DMS153 (cell line): ENCODE measurements at regions not wholly inside any gene's neighbourhood (a gene's known extent, or its start where the extent isn't known, plus 50 kb on each side); places are given as distances from the start of the nearest gene placed in this dataset.

Experiments
- DNase-seq: peaks from one replicate; lab custom pipeline; 2025; lab: John Stamatoyannopoulos, UW

DNA sequence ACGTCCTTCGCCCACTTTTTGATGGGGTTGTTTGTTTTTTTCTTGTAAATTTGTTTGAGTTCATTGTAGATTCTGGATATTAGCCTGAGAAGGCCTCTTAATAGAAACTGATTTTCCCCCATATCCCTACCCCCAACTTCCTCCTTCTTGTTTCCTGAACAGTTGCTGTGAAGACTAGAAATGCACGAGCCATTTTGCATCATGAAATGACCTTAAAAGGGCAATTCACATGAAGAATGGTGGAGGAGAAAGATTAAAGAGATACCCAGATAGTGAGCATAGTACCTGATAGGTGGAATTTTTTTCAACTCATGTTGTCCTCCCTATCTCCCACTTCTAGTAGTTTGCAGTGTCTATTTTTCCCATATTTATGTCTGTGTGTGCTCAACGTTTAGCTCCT is 55.2 kb upstream of the KCNH8 start:
- DNase-seq = no peak

GRCh38 chr3:19077388-19077787 is 70.9 kb upstream of the KCNH8 start:
- no peak for DNase-seq

DNA sequence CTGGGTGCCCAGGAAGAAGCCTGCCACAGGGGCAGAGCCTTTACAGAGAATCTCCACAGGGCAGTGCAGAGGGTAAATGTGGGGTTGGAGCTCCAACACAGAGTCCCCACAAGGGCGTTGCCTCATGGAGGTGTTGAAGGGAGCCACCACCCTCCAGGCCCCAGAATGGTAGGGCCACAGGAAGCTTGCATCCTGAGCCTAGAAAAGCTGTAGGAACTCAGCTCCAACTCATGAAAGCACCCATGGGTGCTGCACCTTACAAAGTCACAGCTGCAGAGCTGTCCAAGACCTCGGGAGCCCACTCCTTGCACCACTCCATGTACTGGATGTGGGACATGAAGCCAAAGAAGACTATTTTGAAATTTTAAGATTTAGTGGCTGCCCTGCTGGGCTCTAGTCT is 73.3 kb upstream of the KCNH8 start:
- DNase-seq = no peak

DNA sequence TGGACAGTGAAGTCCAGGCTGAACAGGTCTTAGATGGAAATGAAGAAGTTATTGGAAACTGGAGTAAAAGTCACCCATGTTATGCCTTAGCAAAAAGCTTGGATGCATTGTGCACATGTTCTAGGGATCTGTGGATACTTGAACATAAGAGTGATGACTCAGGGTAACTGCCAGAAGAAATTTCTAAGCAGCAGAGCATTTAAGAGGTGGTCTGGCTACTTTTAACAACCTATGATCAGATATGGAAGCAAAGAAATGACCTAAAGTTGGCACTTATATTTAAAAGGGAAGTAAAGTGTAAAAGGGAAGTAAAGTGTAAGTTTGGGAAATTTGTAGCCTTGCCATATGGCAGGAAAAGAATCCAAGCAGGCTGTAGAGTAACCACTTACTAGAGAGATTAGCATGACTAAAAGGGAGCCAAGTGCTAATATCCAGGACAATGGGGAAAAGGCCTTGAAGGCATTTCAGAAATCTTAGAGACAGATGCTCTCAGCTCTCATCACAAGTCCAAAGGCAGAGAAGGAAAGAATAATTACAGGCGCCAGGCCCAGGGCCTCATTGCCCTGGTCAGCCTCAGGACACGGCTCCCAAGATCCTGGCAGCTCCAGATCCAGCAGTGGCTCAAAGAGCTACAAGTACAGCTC is 73.9 kb upstream of the KCNH8 start:
- DNase-seq = no peak

- DNase-seq = no peak
Measured at GRCh38 chr3:19073341-19074105, 74.8 kb upstream of the KCNH8 start.

DNA sequence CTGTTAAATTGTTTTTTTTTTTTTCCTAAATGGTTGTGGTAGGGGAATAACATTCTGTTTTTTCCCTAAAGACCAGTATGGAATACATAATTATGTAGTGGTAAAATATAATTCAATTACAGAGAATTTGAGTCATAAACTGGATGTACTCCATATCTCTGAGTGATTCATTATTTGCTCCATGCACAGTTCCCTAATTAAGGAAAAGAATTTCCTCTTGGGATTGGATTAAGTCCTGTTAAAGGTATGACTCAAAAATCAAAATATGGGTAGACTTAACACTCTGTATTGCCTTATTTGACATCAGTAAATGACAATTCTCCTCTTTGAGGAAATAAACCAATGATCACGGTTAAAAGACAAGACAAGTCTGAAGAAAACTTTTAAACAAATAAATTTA is 78.0 kb upstream of the KCNH8 start:
- DNase-seq = no peak

DNA sequence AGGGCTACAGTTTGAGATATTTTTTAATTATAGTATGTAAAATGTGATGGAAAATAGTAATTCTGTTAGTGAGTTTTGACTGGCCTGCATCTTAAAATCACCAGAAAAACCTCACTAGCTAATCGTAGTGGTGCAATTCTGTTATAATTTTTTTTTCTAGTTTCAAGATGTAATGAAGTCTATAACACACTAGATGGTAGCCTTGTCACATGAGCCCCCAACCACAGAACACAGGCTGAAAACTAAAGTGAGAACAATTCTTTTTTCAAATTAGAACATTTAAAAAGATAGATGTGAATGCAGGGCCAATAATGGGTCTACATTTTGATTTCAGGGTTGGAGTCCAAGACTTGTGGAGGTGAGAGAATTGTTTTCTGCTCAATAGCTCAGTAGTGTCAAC is 83.3 kb upstream of the KCNH8 start:
- DNase-seq = no peak

- no peak for DNase-seq
Measured at GRCh38 chr3:19063936-19064335, 84.4 kb upstream of the KCNH8 start.

DNA sequence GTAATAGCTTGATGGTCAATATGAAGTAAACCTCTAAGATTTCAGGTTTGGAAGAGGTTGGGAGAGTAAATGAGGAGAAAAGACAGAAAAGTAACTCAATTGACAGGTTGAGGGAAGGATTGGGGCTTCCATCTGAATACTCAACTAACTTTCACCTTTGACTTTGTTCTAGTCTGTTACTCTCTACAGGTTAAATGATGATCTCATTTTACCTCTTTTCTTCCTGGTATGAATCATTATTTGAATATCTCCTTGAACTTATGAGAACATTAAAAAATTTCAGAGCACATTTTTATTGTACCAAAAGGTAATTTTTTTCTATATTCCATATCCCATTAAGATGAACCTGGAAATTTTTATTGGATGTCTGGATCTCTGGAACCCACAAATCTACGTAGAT is 87.9 kb upstream of the KCNH8 start:
- DNase-seq = no peak

GRCh38 chr3:19052874-19053273 is 95.4 kb upstream of the KCNH8 start:
- no peak for DNase-seq

DNA sequence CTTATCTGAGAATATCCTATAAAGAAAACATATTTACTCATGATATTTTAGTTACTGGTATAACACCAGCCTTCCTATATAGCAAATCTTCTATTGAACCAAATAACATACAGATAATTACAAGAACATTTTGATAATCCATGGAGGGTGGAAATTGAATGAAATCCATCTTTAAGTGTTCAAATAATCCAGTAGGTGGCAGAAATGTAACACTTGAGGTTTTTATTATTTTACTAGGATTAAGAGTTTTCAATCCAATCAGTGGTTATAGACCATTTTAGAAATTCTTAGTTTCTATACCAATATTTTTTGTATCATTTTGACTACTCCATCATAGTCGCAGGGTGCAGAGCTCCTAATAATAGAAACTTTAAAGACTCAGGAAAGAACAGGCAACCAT is 101.9 kb upstream of the KCNH8 start:
- no peak for DNase-seq

- no peak for DNase-seq
Measured at GRCh38 chr3:19030522-19030839, 117.8 kb upstream of the KCNH8 start.

GRCh38 chr3:19029837-19030521 is 118.3 kb upstream of the KCNH8 start:
- no peak for DNase-seq

DNA sequence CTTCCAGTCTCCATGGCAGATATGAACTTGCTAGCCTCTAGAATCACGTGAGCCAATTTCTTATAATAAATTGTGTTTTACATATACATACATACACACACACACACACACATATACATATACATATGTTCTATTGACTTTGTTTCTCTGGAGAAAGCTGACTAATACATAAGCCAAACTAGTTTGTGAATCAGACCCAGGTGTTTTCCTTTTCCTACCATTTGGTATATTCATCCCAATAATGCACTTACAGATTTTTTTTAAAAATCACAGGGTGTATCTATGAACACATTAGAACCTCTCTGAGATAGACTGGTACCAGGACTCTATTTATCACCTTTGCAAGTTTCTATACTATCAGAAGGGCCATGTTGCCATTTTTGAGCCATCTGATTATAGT is 122.9 kb upstream of the KCNH8 start:
- no peak for DNase-seq

DNA sequence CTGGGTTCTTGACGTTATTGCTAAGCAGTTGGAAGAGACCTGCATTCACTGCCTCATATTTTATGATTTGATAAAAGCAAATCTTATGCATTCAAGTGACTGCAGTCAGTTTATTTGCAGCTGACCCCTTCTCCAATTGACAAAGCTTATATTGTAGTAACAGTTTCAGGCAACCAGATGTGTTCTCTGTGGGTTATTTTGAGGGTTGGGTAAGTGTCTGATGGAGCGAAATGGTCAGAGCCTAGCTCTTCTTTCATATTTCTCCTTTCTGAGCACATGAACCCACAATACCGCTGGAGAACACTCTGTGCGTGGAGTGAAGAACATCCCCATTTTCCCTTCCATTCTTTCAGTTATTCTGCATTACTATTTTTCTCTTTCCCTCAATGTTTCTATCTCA is 125.8 kb upstream of the KCNH8 start:
- no peak for DNase-seq

DNA sequence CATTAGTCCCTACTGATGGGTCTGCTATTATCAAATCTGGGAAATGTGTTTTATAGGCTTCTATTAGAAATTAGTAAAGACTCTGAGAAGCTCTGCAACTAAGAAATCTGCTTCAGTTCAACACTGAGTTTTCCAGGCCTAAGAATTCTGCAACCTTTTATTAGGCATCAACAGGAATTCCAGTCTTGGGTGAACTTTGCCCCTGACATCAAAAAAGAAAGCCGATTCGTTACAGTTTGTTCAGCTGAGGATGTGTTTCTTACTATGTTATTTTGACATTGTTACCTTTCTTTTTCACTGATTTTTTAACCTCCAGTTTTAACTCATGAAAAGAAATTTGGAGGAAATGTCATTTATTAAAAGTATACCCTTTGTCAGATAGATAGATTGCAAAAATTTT is 131.5 kb upstream of the KCNH8 start:
- DNase-seq = no peak

GRCh38 chr3:19013879-19014278 is 134.4 kb upstream of the KCNH8 start:
- DNase-seq = no peak

DNA sequence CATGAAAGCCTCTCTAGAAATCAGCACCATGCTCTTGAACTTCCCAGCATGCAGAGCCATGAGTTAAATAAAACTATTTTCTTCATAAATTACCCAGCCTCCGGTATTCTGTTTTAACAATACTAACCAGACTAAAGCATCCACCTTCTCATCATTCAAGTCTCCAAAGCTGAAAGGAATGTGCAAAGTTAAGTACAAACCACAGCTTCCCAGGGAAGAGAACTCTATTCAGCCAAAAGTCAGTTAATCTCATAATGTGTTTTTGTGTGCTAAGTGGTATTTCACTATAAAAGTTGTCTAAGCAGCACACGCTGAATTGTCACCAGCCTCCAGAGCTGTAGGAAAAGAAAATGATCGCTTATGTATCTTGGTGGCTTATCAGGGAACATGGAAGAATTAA is 135.5 kb upstream of the KCNH8 start:
- no peak for DNase-seq

GRCh38 chr3:19002606-19003005 is 145.7 kb upstream of the KCNH8 start:
- no peak for DNase-seq

- DNase-seq = no peak
Measured at GRCh38 chr3:18998069-18998468, 150.2 kb upstream of the KCNH8 start.

DNA sequence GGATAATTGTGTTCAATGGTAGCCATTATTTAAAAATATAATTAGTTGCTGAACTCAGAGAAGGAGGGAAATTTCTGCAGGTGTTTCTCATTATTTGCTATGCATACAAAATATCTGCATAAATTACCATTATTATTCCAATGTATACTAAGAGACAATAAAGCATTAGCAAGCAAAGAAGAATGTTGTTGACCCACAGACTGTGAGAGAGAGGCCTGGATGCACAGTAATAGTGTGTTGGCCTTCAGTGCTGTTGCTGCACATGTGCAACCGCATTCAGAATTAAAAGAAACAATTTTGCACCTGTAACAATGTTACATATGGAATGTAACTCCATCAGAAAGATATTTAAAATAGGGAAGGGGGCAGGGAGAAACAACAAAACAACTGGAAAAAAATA is 155.6 kb upstream of the KCNH8 start:
- DNase-seq = no peak

GRCh38 chr3:18989237-18989795 is 159.0 kb upstream of the KCNH8 start:
- DNase-seq = no peak

DNA sequence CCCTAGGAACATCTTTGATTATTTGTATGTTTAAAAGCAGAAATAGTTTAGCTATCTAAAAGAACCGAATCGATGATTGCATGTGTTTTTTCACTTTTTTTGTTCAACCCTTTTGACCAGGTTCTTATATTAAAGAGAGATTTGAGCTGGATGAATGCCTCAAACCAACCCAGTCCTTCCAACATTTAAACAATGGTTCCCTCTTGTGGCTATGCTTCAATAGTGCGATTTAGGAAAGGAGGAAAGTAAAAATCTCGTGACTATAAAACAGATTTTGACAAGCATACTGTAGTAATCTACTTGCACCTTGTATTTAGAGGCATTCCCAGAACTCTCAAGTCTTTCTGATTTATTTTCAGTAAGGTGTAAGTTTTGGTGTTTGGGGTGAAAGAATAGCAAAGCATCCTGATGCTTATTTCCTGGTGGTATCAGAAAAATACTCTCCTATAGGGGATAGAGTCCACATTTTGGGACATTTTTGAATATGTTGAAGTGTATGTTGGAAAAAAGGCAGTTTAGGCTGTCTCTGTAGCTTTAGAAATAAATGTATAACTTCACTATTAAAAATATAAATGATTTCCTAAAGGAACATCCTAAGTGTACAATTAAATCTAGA is 159.6 kb upstream of the KCNH8 start:
- DNase-seq = peak; percentile 8
